ENCODE measurements at regions not wholly inside any gene's neighbourhood (a gene's known extent, or its start where the extent isn't known, plus 50 kb on each side); places are given as distances from the start of the nearest gene placed in this dataset.
A peak's percentile ranks its signal among the peaks of the same experiment; 100 is the strongest.

DNA sequence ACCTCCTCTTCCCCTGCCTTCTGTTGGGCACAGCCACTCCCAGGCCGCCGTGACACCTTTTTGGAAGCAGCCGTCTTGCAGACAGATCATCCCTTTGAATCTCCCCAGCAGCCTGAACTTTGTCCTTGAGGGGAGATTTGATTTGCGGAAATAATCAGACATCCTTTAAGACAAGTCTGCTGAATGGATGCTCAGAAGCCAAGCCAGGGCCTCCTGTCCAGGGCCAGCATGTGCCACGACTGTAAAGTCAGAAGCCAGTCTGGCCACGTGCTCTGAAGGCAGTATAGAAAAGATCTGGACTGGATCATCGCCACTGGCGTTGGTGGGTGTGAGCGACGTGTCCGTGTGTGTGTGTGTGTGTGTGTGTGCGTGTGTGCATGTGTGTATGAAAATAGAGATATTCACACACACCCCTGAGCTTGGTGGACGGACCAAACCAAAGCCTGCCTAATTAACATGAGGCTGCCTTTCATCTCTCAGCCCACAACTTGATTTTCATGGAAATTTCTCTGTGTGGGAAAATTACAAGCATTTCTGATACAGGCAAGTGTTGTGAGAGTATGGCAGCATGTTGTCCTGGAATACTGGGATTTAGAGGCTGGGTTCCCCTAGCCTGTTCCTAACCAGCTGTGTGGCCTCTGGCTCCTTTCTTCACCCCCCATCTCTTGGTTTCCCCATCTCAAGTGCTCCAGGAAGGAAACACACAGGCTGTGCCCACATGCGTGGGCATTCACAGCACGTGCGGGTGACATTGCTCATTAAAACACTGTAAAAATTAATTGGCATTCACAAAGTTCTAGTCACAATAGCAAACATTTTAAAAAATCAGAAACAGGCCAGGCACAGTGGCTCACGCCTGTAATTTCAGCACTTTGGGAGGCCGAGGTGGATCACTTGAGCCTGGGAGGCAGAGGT, 61.8 kb upstream of the WNT7B start:
- H3K4me1 ChIP-seq (ENCODE audit: insufficient read depth, low read length, severe bottlenecking) = peaks cover 29% of the 10 kb centered on the region
- H3K4me2 ChIP-seq (ENCODE audit: low read length) = no peak overlapping the region
- TF ChIP-seq EZH2 (IDR thresholded peaks at IDR 0.05; ENCODE audit: borderline replicate concordance, low read length) = no peak
- TF ChIP-seq, protein P1, sequence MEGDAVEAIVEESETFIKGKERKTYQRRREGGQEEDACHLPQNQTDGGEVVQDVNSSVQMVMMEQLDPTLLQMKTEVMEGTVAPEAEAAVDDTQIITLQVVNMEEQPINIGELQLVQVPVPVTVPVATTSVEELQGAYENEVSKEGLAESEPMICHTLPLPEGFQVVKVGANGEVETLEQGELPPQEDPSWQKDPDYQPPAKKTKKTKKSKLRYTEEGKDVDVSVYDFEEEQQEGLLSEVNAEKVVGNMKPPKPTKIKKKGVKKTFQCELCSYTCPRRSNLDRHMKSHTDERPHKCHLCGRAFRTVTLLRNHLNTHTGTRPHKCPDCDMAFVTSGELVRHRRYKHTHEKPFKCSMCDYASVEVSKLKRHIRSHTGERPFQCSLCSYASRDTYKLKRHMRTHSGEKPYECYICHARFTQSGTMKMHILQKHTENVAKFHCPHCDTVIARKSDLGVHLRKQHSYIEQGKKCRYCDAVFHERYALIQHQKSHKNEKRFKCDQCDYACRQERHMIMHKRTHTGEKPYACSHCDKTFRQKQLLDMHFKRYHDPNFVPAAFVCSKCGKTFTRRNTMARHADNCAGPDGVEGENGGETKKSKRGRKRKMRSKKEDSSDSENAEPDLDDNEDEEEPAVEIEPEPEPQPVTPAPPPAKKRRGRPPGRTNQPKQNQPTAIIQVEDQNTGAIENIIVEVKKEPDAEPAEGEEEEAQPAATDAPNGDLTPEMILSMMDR (IDR thresholded peaks at IDR 0.05; ENCODE audit: low read length) = no peak
- no peaks in the 10 kb centered on the region for H3K9me3 ChIP-seq (ENCODE audit: low read length)
- H3K27me3 ChIP-seq (ENCODE audit: insufficient read depth, low read length) = no peaks in the 10 kb centered on the region
- H3K79me2 ChIP-seq (ENCODE audit: insufficient read depth, low read length) = no peaks in the 10 kb centered on the region
- H3K9me2 ChIP-seq (ENCODE audit: low read depth, low read length) = no peaks in the 10 kb centered on the region
- H2AFZ ChIP-seq (ENCODE audit: low read length) = no peak overlapping the region
- no peaks in the 10 kb centered on the region for H4K20me1 ChIP-seq (ENCODE audit: insufficient read depth, low read length)
- no peaks in the 10 kb centered on the region for H3F3A ChIP-seq (ENCODE audit: insufficient read depth, low read length)
- no peak overlapping the region for H3K4me3 ChIP-seq (ENCODE audit: low read depth, low read length, poor library complexity, severe bottlenecking)
- H3K27ac ChIP-seq (ENCODE audit: low read depth, low read length, poor library complexity, severe bottlenecking) = no peak overlapping the region
- no peak overlapping the region for H3K9ac ChIP-seq (ENCODE audit: low read length)
- H3K36me3 ChIP-seq (ENCODE audit: insufficient read depth, low read length) = no peaks in the 10 kb centered on the region

DNA sequence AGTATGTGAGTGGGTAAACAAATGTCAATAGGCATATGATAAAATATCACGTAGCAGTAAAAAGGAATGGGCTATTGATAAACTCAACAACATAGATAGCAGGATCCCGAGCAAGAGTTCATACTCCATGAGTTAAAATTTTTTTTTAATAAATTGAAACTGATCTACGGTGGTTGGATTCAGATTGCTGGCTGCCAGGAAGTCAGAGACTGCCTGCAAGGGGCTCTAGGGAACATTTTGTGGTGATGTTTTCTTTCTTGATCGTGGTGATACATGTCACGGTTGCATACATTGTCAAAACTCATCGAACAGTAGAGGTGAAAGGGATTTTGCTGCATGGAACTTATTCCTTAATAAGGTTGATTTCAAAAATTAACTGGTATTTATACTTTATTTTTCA, 62.6 kb upstream of the WNT7B start:
- Histone ChIP-seq H2AFZ (ENCODE audit: low read length) (no peak overlapping the region), H3K4me2 (ENCODE audit: low read length) (no peak overlapping the region), H3K79me2 (ENCODE audit: insufficient read depth, low read length) (no peaks in the 10 kb centered on the region), H3K36me3 (ENCODE audit: insufficient read depth, low read length) (no peaks in the 10 kb centered on the region), H3K27ac (ENCODE audit: low read depth, low read length, poor library complexity, severe bottlenecking) (no peak overlapping the region), H3F3A (ENCODE audit: insufficient read depth, low read length) (no peaks in the 10 kb centered on the region), H3K27me3 (ENCODE audit: insufficient read depth, low read length) (no peaks in the 10 kb centered on the region), H3K9ac (ENCODE audit: low read length) (no peak overlapping the region), H3K4me3 (ENCODE audit: low read depth, low read length, poor library complexity, severe bottlenecking) (no peak overlapping the region), H3K4me1 (ENCODE audit: insufficient read depth, low read length, severe bottlenecking) (peaks cover 29% of the 10 kb centered on the region), H3K9me2 (ENCODE audit: low read depth, low read length) (no peaks in the 10 kb centered on the region), H3K9me3 (ENCODE audit: low read length) (no peaks in the 10 kb centered on the region), H4K20me1 (ENCODE audit: insufficient read depth, low read length) (no peaks in the 10 kb centered on the region)
- TF ChIP-seq EZH2 (IDR thresholded peaks at IDR 0.05; ENCODE audit: borderline replicate concordance, low read length) = no peak
- TF ChIP-seq, protein P1 (IDR thresholded peaks at IDR 0.05; ENCODE audit: low read length) = no peak

DNA sequence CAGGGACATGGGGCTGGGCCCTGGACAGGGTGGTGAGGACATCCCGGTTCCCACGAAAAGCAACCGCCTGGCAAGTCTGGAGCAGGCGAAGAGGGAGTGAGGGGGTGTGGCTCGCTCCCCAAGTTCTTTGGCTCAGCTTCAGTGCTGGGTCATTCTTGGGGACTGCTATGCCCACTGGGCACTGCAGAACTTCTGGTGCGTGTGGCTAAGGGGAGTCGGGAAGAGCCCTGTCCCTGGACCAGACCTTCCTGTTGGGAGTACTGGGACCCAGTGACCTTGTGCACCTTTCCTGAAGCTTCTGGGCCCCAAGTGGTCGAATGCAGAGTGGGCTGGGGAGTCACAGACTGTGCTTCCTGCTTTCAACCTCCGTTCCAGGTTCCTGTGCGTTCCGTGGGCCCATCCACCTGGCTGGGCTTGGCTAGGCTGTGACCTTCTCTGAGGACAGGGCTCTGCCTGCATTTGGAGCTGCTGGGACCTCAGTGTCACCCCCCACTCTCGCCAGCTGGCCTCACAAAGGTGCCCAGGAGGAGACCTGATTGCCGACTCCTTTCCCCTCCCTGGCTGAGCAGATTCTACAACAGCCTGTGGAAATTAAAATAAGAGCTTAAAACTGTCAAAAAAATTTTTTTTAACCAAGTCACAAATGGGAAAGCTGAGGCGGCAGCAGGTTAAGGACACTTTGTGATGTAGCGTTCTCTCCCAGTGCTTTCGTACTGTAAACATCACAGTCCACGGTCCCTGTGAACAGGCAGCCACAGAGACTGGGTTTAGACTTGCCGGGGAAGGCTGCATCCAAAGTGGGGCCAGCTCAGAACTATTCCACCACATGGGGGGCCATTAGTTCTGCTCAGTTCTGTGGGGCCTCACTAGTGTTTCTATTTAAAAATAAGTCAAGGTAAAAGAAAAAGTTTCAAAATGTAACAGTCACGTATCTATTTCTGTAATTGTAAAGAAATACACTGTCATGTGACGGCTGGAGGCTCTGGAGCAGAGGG, 63.8 kb upstream of the WNT7B start:
- no peaks in the 10 kb centered on the region for H3K27me3 ChIP-seq (ENCODE audit: insufficient read depth, low read length)
- no peaks in the 10 kb centered on the region for H4K20me1 ChIP-seq (ENCODE audit: insufficient read depth, low read length)
- H3K9ac ChIP-seq (ENCODE audit: low read length) = peak overlapping the region; percentile 18; the same call in 1 of the 2 replicates
- 0 out of 2 replicates have a peak overlapping the region, but pooled peaks have one; percentile 21 for H3K4me2 ChIP-seq (ENCODE audit: low read length)
- TF ChIP-seq, protein P1 (IDR thresholded peaks at IDR 0.05; ENCODE audit: low read length) = no peak
- H3K4me3 ChIP-seq (ENCODE audit: low read depth, low read length, poor library complexity, severe bottlenecking) = no peak overlapping the region
- no peaks in the 10 kb centered on the region for H3K9me3 ChIP-seq (ENCODE audit: low read length)
- H3K36me3 ChIP-seq (ENCODE audit: insufficient read depth, low read length) = no peaks in the 10 kb centered on the region
- peaks cover 22% of the 10 kb centered on the region for H3K4me1 ChIP-seq (ENCODE audit: insufficient read depth, low read length, severe bottlenecking)
- no peaks in the 10 kb centered on the region for H3K79me2 ChIP-seq (ENCODE audit: insufficient read depth, low read length)
- H3K27ac ChIP-seq (ENCODE audit: low read depth, low read length, poor library complexity, severe bottlenecking) = no peak overlapping the region
- H3K9me2 ChIP-seq (ENCODE audit: low read depth, low read length) = no peaks in the 10 kb centered on the region
- H3F3A ChIP-seq (ENCODE audit: insufficient read depth, low read length) = no peaks in the 10 kb centered on the region
- H2AFZ ChIP-seq (ENCODE audit: low read length) = no peak overlapping the region

Data from OCI-LY1 (cell line).